Thyroid gland (tissue), 4 donors: ENCODE measurements at regions not wholly inside any gene's neighbourhood (a gene's known extent, or its start where the extent isn't known, plus 50 kb on each side); places are given as distances from the start of the nearest gene placed in this dataset.

Experiments
- CTCF ChIP-seq, 6 experiments: fragments of 200-600 bp in 3 of 6; fragments of 450-650 bp in 3 of 6; sonication (generic) in 3 of 6; IDR thresholded peaks; one replicate each; pipeline ENCODE4 v1.5.1; 2016 to 2019; ENCODE audit warnings: antibody characterized with exemption in 6 of 6, mild to moderate bottlenecking in 2 of 6, inconsistent platforms in 1 of 6, moderate library complexity in 1 of 6
- POLR2A ChIP-seq, 2 donors: fragments of 450-650 bp; IDR thresholded peaks; one replicate each; pipeline ENCODE4 v1.6.1; 2017; ENCODE audit warnings: antibody characterized with exemption in 2 of 2, mild to moderate bottlenecking in 2 of 2, moderate library complexity in 1 of 2

- TF ChIP-seq POLR2A (IDR thresholded peaks at IDR 0.05) (no peak), CTCF (IDR thresholded peaks at IDR 0.05) (no peak)
Observed at GRCh38 chr2:181306785-181307184, 150.4 kb upstream of the ITGA4 start.
